ENCODE measurements at regions not wholly inside any gene's neighbourhood (a gene's known extent, or its start where the extent isn't known, plus 50 kb on each side); places are given as distances from the start of the nearest gene placed in this dataset.

DNA sequence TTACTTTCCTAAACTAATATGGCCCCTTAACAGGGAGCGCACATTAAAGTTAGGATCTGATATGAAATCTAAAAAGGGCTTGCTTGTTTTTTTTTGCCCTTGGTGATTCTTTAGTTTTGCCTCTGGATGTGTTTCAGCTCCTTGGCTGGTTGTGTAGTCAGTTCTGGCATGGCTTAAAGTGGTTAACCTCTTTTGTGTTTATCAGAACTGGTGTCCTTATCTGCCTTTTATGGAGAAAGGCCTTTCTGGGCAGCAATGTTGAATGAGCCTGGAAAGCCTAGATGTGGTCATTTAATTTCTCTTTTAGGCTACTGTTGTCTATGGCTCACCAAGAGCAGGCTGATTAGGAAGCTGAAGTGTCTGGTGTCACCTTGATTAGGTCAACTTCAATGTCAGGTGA is 254.5 kb upstream of the ROPN1 start:
- Histone ChIP-seq H3K56ac (replicated peaks; ENCODE audit: insufficient read length, low read depth, low read length) (no peak overlapping the region), H3K23ac (ENCODE audit: insufficient read length) (no peak overlapping the region), H3K14ac (ENCODE audit: insufficient read length) (no peak overlapping the region), H2BK12ac (ENCODE audit: low read depth, low read length) (no peak overlapping the region), H2AK5ac (ENCODE audit: low read depth, low read length) (no peak overlapping the region), H3K79me2 (ENCODE audit: control insufficient read depth in 1 of 2, insufficient read depth in 2 of 2, low read length in 2 of 2) (no peaks in the 10 kb centered on the region), H3K79me1 (ENCODE audit: low read depth, low read length) (no peaks in the 10 kb centered on the region), H2AFZ (ENCODE audit: low read length) (no peak overlapping the region), H2BK20ac (ENCODE audit: low read length) (no peak overlapping the region), H3K4me1 (replicated peaks in 1 of 4; ENCODE audit: control insufficient read depth in 3 of 4, insufficient read depth in 4 of 4, low read length in 3 of 4) (peaks cover 0 to 3% (median 0%) of the 10 kb centered on the region in 4 experiments; a peak in 1 of 7 replicates), H3K27ac (ENCODE audit: low read depth, low read length) (no peak overlapping the region), H3K4me3 (ENCODE audit: extremely low read depth in 1 of 4, insufficient read depth in 2 of 4, low read depth in 3 of 4, low read length in 4 of 4) (no peak overlapping the region), H4K91ac (replicated peaks; ENCODE audit: insufficient read length, low read length) (no peak overlapping the region), H3K18ac (ENCODE audit: extremely low read depth, low read length) (no peak overlapping the region), H4K8ac (ENCODE audit: extremely low read depth, insufficient read depth, low read length) (no peak overlapping the region), H3K23me2 (ENCODE audit: low read depth, low read length) (no peaks in the 10 kb centered on the region), H3K36me3 (ENCODE audit: control insufficient read depth in 2 of 4, insufficient read depth in 4 of 4, low read length in 3 of 4) (no peaks in the 10 kb centered on the region), H3K9ac (replicated peaks in 1 of 4; ENCODE audit: extremely low read depth in 1 of 4, low read depth in 3 of 4, low read length in 3 of 4) (no peak overlapping the region), H4K5ac (ENCODE audit: insufficient read length, low read depth, low read length) (no peak overlapping the region), H2BK15ac (ENCODE audit: low read length) (no peak overlapping the region), H2BK5ac (ENCODE audit: low read depth, low read length) (no peak overlapping the region), H3K4ac (replicated peaks; ENCODE audit: insufficient read length, low read depth, low read length) (no peak overlapping the region), H3K9me3 (ENCODE audit: insufficient read depth in 2 of 2, low read depth in 1 of 2, low read length in 1 of 2) (no peaks in the 10 kb centered on the region), H3K4me2 (ENCODE audit: insufficient read depth in 1 of 2, low read depth in 2 of 2, low read length in 2 of 2) (no peak overlapping the region), H3K27me3 (replicated peaks in 1 of 4; ENCODE audit: control insufficient read depth in 3 of 4, extremely low read depth in 1 of 4, insufficient read depth in 3 of 4, low read length in 3 of 4) (no peaks in the 10 kb centered on the region), H4K20me1 (replicated peaks in 1 of 2; ENCODE audit: control insufficient read depth in 1 of 2, insufficient read depth in 2 of 2, low read length in 2 of 2) (no peaks in the 10 kb centered on the region), H2BK120ac (replicated peaks; ENCODE audit: low read depth, low read length) (no peak overlapping the region)
- WGBS, 2 experiments (ENCODE audit: extremely low coverage in 1 of 2, insufficient coverage in 1 of 2, insufficient read length in 1 of 2, insufficient replicate concordance in 2 of 2, low coverage in 1 of 2, low lambda C conversion rate in 2 of 2, missing lambda C conversion rate in 1 of 2): 86% methylated on average over 1 of the region's 1 CpG; no CpG with 5 or more reads in 1 of the 2 experiments
- DNase-seq (ENCODE audit: low read depth in 1 of 2, low spot score in 2 of 2) (no peak), FAIRE-seq (no peak)
- ChIA-PET POLR2A (ENCODE audit: partially characterized antibody) (no interaction called here), CTCF (ENCODE audit: partially characterized antibody) (interaction anchor here (0.7 to 3.0 kb wide), 17 partner anchors 10 to 319 kb away, joined by 3 to 14 read pairs (median 3); no protein-coding TSS in a partner anchor)
- no peak for TF ChIP-seq SIRT6 (IDR thresholded peaks at IDR 0.05; ENCODE audit: low read length)
- TF ChIP-seq MAFK (IDR thresholded peaks at IDR 0.05; ENCODE audit: low read depth, low read length): no peak
- TF ChIP-seq, protein P1, sequence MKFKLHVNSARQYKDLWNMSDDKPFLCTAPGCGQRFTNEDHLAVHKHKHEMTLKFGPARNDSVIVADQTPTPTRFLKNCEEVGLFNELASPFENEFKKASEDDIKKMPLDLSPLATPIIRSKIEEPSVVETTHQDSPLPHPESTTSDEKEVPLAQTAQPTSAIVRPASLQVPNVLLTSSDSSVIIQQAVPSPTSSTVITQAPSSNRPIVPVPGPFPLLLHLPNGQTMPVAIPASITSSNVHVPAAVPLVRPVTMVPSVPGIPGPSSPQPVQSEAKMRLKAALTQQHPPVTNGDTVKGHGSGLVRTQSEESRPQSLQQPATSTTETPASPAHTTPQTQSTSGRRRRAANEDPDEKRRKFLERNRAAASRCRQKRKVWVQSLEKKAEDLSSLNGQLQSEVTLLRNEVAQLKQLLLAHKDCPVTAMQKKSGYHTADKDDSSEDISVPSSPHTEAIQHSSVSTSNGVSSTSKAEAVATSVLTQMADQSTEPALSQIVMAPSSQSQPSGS (IDR thresholded peaks at IDR 0.05; ENCODE audit: low read length): no peak
- no peak for TF ChIP-seq RFX5 (IDR thresholded peaks at IDR 0.05; ENCODE audit: borderline replicate concordance, low read depth, low read length)
- no peak for TF ChIP-seq TAF1 (IDR thresholded peaks at IDR 0.05; ENCODE audit: low read depth, low read length)
- TF ChIP-seq TBP (IDR thresholded peaks at IDR 0.05; ENCODE audit: low read depth, low read length): no peak
- no peak for TF ChIP-seq SIN3A (conservative IDR thresholded peaks at IDR 0.05 in 1 of 2, IDR thresholded peaks at IDR 0.05 in 1 of 2; ENCODE audit: low read depth in 1 of 2, low read length in 2 of 2)
- TF ChIP-seq SAP30 (IDR thresholded peaks at IDR 0.05; ENCODE audit: insufficient read depth, insufficient replicate concordance, low read length): no peak
- no peak for TF ChIP-seq POLR2A (IDR thresholded peaks at IDR 0.05; ENCODE audit: control extremely low read depth in 1 of 2, low read depth in 2 of 2, low read length in 2 of 2)
- TF ChIP-seq CBX5 (IDR thresholded peaks at IDR 0.05; ENCODE audit: low read depth, low read length): no peak
- TF ChIP-seq TCF12 (IDR thresholded peaks at IDR 0.05; ENCODE audit: low read depth, low read length): no peak
- TF ChIP-seq, protein P2, sequence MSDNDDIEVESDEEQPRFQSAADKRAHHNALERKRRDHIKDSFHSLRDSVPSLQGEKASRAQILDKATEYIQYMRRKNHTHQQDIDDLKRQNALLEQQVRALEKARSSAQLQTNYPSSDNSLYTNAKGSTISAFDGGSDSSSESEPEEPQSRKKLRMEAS (IDR thresholded peaks at IDR 0.05): no peak
- TF ChIP-seq KDM1A (IDR thresholded peaks at IDR 0.05; ENCODE audit: borderline replicate concordance, low read length): no peak
- no peak for TF ChIP-seq BCL11A (IDR thresholded peaks at IDR 0.05; ENCODE audit: low read depth in 2 of 2, low read length in 2 of 2)
